HFFc6 (cell line): ENCODE measurements at regions not wholly inside any gene's neighbourhood (a gene's known extent, or its start where the extent isn't known, plus 50 kb on each side); places are given as distances from the start of the nearest gene placed in this dataset.

Experiments
- DNase-seq: peaks from one replicate; pipeline ENCODE4 v3.0.0-alpha.2; 2018
- H3K27ac Mint-ChIP-seq: 2 replicates; pipeline ENCODE4 v1.8.0; 2020; ENCODE audit warnings: mild to moderate bottlenecking, mixed read lengths
- H3K27me3 Mint-ChIP-seq: 2 replicates; pipeline ENCODE4 v1.8.0; 2021; ENCODE audit warnings: mild to moderate bottlenecking, moderate library complexity, mixed read lengths; ENCODE audit not compliant: insufficient read depth
- H3K36me3 Mint-ChIP-seq: 2 replicates; pipeline ENCODE4 v1.8.0; 2021; ENCODE audit warnings: low read depth, mixed read lengths
- H3K4me1 Mint-ChIP-seq: 2 replicates; pipeline ENCODE4 v1.8.0; 2020; ENCODE audit warnings: low read depth, mixed read lengths
- H3K4me3 Mint-ChIP-seq: 2 replicates; pipeline ENCODE4 v1.8.0; 2020; ENCODE audit warnings: mild to moderate bottlenecking, moderate library complexity, mixed read lengths
- H3K9me3 Mint-ChIP-seq: 2 replicates; pipeline ENCODE4 v1.8.0; 2020; ENCODE audit warnings: mild to moderate bottlenecking, mixed read lengths
- CTCF ChIP-seq: fragments of 200-600 bp; sonication (generic); IDR thresholded peaks from 2 replicates; pipeline ENCODE4 v1.5.0; 2021; ENCODE audit warnings: antibody characterized with exemption, mild to moderate bottlenecking

DNA sequence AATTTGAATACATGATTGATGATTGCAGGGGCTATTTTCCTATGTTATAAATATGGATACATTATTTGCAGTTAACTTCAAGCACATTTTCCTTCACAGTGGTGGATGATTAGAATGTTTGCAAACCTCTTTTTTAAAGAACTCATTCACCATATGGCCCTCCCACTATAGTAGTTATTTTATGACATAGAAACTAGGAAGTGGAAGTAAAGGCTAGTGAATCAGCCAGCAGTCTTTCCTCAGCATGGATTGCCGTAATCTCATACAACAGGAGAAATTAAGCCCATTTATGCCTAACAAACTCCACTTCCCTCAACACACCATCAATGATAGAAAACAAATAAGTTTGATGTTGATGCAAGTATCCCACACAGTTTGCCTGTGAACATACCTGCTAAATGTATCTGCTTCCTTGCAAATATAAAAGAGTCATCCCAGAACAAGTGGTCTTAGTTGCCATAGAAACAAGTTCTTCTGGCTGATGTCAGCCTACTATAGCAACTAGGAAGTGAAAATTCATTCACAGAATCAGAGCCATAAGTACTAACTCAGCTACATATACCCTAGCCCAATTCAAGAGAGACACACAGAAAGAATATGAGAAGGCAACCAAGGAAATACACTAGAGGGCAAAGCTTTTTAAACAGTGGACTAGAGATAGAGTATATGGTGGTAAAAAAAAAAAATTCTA lies 100.9 kb upstream of the RADX start:
- Mint-ChIP-seq H3K36me3 (no peaks in the 10 kb centered on the region), H3K9me3 (no peaks in the 10 kb centered on the region), H3K4me3 (no peak overlapping the region), H3K27ac (no peak overlapping the region), H3K27me3 (peaks cover 2% of the 10 kb centered on the region; the same call in 1 of the 2 replicates), H3K4me1 (no peaks in the 10 kb centered on the region)
- no peak for TF ChIP-seq CTCF
- no peak for DNase-seq
